PC-9 (cell line): ENCODE measurements at regions not wholly inside any gene's neighbourhood (a gene's known extent, or its start where the extent isn't known, plus 50 kb on each side); places are given as distances from the start of the nearest gene placed in this dataset.
"Not testable (repeated sequence)": the region's sequence is repeated elsewhere in the genome, so short reads cannot be mapped to it uniquely, and the experiment has no call there.

Source experiments
- BruUV-seq: library from RNA; stranded (reverse); fragments of 400-500 nt; replicated peaks from 2 replicates; lab custom pipeline; 2021; lab: Mats Ljungman, UMichigan
- CTCF ChIA-PET: fragments of 300-600 bp; sonication (Branson Sonifier 250); formaldehyde crosslinking; loops from one replicate; lab custom pipeline; 2022; ENCODE audit warnings: antibody characterized with exemption; lab: Charles Lee
- POLR2A ChIA-PET: fragments of 300-600 bp; sonication (Branson Sonifier 250); formaldehyde crosslinking; loops from one replicate; lab custom pipeline; 2022; ENCODE audit warnings: antibody characterized with exemption; ENCODE audit not compliant: unreplicated experiment; lab: Charles Lee
- DNase-seq, 2 experiments: peaks; one replicate each; pipeline versions ENCODE4 v3.0.0 to v3.0.0-alpha.2; 2015 to 2022; ENCODE audit warnings: mixed read lengths in 1 of 2
- H2AFZ ChIP-seq: fragments of 200-600 bp; sonication (generic); 2 replicates; pipeline ENCODE4 v1.8.1; 2017; ENCODE audit warnings: antibody characterized with exemption
- H3F3A ChIP-seq: fragments of 200-600 bp; sonication (generic); 2 replicates; pipeline ENCODE4 v1.8.1; 2017; ENCODE audit warnings: antibody characterized with exemption, mild to moderate bottlenecking, low read depth; ENCODE audit not compliant: insufficient read depth
- H3K27ac ChIP-seq: fragments of 200-600 bp; sonication (generic); 2 replicates; pipeline ENCODE4 v1.6.1; 2016; ENCODE audit warnings: mixed run types
- H3K27me3 ChIP-seq: fragments of 200-600 bp; sonication (generic); 2 replicates; pipeline ENCODE4 v1.6.1; 2016; ENCODE audit warnings: low read depth, mixed run types; ENCODE audit not compliant: insufficient read depth
- H3K36me3 ChIP-seq: fragments of 200-600 bp; sonication (generic); 2 replicates; pipeline ENCODE4 v1.6.1; 2016; ENCODE audit warnings: low read depth, mixed run types
- H3K4me1 ChIP-seq: fragments of 200-600 bp; sonication (generic); replicated peaks from 2 replicates; pipeline ENCODE4 v1.6.1; 2016; ENCODE audit warnings: mixed run types; ENCODE audit not compliant: insufficient read depth
- H3K4me2 ChIP-seq: fragments of 200-600 bp; sonication (generic); 2 replicates; pipeline ENCODE4 v1.6.1; 2017; ENCODE audit warnings: mixed run types
- H3K4me3 ChIP-seq: fragments of 200-600 bp; sonication (generic); 2 replicates; pipeline ENCODE4 v1.6.1; 2016; ENCODE audit warnings: mixed run types
- H3K79me2 ChIP-seq: fragments of 200-600 bp; sonication (generic); 2 replicates; pipeline ENCODE4 v1.6.1; 2017; ENCODE audit warnings: low read depth, mixed run types
- H3K9me2 ChIP-seq: fragments of 200-600 bp; sonication (generic); 2 replicates; pipeline ENCODE4 v1.8.1; 2017; ENCODE audit warnings: mild to moderate bottlenecking; ENCODE audit not compliant: insufficient read depth
- H3K9me3 ChIP-seq: fragments of 200-600 bp; sonication (generic); 2 replicates; pipeline ENCODE4 v1.8.1; 2016; ENCODE audit warnings: low read depth; ENCODE audit not compliant: insufficient read depth
- H4K20me1 ChIP-seq: fragments of 200-600 bp; sonication (generic); 2 replicates; pipeline ENCODE4 v1.8.1; 2017; ENCODE audit not compliant: insufficient read depth
- EZH2 ChIP-seq: fragments of 200-600 bp; sonication (generic); IDR thresholded peaks from 2 replicates; pipeline ENCODE4 v1.8.0; 2017; ENCODE audit warnings: antibody characterized with exemption, low read depth
- intact Hi-C: fragments of 100-400 bp; cut with micrococcal nuclease; formaldehyde crosslinking; loops from one replicate; pipeline ENCODE4 v1.10.0; 2022; ENCODE audit not compliant: unreplicated experiment
- TF ChIP-seq, protein P1 (sequence below): fragments of 200-600 bp; sonication (generic); conservative IDR thresholded peaks from 2 replicates; pipeline ENCODE4 v1.6.1; 2017; ENCODE audit warnings: mixed run types, antibody characterized with exemption, mild to moderate bottlenecking, moderate library complexity

DNA sequence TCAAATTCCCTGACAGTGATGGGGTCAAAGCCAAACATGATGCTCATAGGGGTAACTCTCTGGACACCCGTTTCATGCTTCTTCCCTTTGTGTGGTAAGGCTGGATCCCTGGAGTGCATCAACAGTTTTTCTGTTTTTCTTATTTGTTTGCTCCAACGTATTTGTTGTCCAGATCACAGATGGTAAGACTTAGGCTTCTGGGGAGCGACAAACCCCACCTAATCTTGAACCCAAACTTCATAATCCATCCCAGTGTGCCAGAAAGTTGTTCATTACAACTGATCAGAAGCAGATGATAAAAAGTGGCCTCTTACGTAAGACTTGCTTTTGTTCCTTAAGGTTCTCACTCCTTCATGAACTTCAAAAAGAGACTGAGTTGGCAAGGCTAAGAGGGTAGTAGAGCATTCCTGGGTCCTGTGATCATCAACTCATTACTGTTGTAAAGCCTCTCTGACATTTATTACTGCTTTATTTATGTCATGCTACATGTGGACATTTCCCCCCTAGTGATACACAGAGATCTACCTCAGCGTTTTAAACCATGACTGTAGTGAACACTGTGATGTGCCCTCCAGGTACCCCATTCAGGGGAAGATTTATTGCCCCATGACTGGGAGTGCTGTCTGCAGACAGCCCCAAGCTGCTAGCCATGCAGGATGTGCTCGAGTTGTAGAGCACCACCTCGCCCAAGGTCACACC lies 125.6 kb downstream of the CCDC71L start:
- Histone ChIP-seq H3K9me2 (peaks cover 6% of the 10 kb centered on the region; the same call in 1 of the 2 replicates), H4K20me1 (no peaks in the 10 kb centered on the region), H3F3A (no peaks in the 10 kb centered on the region), H3K27me3 (no peaks in the 10 kb centered on the region), H3K4me2 (no peak overlapping the region), H2AFZ (no peak overlapping the region), H3K27ac (no peak overlapping the region), H3K9me3 (no peaks in the 10 kb centered on the region), H3K4me1 (no peaks in the 10 kb centered on the region), H3K36me3 (no peaks in the 10 kb centered on the region), H3K79me2 (no peaks in the 10 kb centered on the region), H3K4me3 (no peak overlapping the region)
- intact Hi-C loops = no loop called here
- BruUV-seq = no TSS peak
- POLR2A ChIA-PET = interaction anchor here (0.6 kb wide), 1 partner anchor 1227 kb away, joined by 6 read pairs; no protein-coding TSS in a partner anchor
- CTCF ChIA-PET = no interaction called here
- TF ChIP-seq EZH2 = no peak
- TF ChIP-seq, protein P1, sequence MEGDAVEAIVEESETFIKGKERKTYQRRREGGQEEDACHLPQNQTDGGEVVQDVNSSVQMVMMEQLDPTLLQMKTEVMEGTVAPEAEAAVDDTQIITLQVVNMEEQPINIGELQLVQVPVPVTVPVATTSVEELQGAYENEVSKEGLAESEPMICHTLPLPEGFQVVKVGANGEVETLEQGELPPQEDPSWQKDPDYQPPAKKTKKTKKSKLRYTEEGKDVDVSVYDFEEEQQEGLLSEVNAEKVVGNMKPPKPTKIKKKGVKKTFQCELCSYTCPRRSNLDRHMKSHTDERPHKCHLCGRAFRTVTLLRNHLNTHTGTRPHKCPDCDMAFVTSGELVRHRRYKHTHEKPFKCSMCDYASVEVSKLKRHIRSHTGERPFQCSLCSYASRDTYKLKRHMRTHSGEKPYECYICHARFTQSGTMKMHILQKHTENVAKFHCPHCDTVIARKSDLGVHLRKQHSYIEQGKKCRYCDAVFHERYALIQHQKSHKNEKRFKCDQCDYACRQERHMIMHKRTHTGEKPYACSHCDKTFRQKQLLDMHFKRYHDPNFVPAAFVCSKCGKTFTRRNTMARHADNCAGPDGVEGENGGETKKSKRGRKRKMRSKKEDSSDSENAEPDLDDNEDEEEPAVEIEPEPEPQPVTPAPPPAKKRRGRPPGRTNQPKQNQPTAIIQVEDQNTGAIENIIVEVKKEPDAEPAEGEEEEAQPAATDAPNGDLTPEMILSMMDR = no peak
- DNase-seq = no peak

DNA sequence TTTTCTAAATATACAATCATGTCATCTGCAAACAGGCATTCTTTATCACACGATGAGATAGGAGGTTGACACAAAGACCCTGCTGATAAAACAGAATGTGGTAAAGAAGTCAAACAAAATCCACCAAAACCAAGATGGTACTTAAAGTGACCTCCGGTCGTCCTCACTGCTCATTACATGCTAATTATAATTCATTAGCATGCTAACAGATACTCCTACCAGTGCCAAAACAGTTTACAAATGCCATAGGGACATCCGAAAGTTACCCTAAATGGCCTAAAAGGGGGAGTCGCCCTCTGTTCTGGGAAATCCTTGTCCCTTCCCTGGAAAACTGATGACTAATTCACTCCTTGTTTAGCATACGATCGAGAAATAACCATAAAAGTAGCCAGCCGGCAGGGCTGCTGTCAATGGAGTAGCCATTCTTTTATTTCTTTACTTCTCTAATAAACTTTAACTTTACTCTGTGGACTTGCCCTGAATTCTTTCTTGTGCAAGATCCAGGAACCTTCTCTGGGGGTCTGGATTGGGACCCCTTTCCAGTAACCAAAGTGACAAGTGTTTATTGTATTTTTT lies 126.6 kb downstream of the CCDC71L start:
- intact Hi-C loops = no loop called here
- Histone ChIP-seq H3K27me3 (no peaks in the 10 kb centered on the region), H3K27ac (no peak overlapping the region), H3F3A (no peaks in the 10 kb centered on the region), H3K4me2 (no peak overlapping the region), H4K20me1 (no peaks in the 10 kb centered on the region), H3K9me2 (peaks cover 6% of the 10 kb centered on the region; the same call in 1 of the 2 replicates), H3K4me1 (no peaks in the 10 kb centered on the region), H3K4me3 (no peak overlapping the region), H2AFZ (no peak overlapping the region), H3K9me3 (no peaks in the 10 kb centered on the region), H3K36me3 (no peaks in the 10 kb centered on the region), H3K79me2 (no peaks in the 10 kb centered on the region)
- TF ChIP-seq EZH2 = no peak
- TF ChIP-seq, protein P1 = no peak
- DNase-seq = no peak
- ChIA-PET POLR2A (no interaction called here), CTCF (no interaction called here)
- no TSS peak for BruUV-seq

DNA sequence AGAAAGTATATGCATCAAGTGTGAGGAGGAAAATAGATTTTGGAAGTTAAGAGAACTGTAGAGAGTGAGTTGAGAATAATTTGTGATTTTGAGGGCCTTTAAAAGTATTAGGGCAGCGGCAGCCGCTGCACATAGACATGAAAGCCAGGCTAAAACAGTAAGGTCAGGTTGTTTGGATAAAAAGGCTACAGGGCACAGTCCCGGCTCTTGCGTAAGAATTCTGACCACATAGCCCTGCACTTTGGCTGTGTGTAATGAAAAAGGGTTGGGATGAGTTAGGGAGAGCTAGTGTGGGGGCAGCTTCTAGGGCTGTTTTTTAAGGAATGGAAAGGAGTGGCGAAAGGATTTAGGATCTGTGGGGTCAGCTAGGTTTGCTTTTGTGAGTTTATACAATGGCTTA lies 130.8 kb downstream of the CCDC71L start:
- H3K9me3 ChIP-seq, H3K79me2 ChIP-seq, H2AFZ ChIP-seq, H3F3A ChIP-seq, DNase-seq, H3K27ac ChIP-seq, BruUV-seq, H3K36me3 ChIP-seq, CTCF ChIA-PET, H3K9me2 ChIP-seq, intact Hi-C loops, H3K4me1 ChIP-seq, H3K4me2 ChIP-seq, H3K4me3 ChIP-seq, H3K27me3 ChIP-seq, H4K20me1 ChIP-seq: not testable (repeated sequence)
- POLR2A ChIA-PET = interaction anchor here (0.9 kb wide), 1 partner anchor 250 kb away, joined by 12 read pairs; no protein-coding TSS in a partner anchor

DNA sequence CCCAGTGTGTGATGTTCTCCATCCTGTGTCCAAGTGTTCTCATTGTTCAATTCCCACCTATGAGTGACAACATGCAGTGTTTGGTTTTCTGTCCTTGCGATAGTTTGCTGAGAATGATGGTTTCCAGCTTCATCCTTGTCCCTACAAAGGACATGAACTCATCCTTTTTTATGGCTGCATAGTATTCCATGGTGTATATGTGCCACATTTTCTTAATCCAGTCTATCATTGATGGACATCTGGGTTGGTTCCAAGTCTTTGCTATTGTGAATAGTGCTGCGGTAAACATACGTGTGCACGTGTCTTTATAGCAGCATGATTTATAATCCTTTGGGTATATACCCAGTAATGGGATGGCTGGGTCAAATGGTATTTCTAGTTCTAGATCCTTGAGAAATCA lies 134.3 kb downstream of the CCDC71L start:
- H3K27me3 ChIP-seq, H3K4me3 ChIP-seq, H3K79me2 ChIP-seq, BruUV-seq, H3F3A ChIP-seq, H3K4me1 ChIP-seq, H4K20me1 ChIP-seq, H2AFZ ChIP-seq, H3K9me2 ChIP-seq, POLR2A ChIA-PET, H3K4me2 ChIP-seq, intact Hi-C loops, DNase-seq, H3K9me3 ChIP-seq, CTCF ChIA-PET, H3K27ac ChIP-seq, H3K36me3 ChIP-seq: not testable (repeated sequence)
